HG03064 (cell line): ENCODE measurements at regions not wholly inside any gene's neighbourhood (a gene's known extent, or its start where the extent isn't known, plus 50 kb on each side); places are given as distances from the start of the nearest gene placed in this dataset.

ENCODE experiments used
- ATAC-seq: cut with Tn5 transposase; IDR thresholded peaks from one replicate; pipeline ENCODE4 v1.9.1; 2021; ENCODE audit warnings: low read depth; ENCODE audit not compliant: unreplicated experiment

DNA sequence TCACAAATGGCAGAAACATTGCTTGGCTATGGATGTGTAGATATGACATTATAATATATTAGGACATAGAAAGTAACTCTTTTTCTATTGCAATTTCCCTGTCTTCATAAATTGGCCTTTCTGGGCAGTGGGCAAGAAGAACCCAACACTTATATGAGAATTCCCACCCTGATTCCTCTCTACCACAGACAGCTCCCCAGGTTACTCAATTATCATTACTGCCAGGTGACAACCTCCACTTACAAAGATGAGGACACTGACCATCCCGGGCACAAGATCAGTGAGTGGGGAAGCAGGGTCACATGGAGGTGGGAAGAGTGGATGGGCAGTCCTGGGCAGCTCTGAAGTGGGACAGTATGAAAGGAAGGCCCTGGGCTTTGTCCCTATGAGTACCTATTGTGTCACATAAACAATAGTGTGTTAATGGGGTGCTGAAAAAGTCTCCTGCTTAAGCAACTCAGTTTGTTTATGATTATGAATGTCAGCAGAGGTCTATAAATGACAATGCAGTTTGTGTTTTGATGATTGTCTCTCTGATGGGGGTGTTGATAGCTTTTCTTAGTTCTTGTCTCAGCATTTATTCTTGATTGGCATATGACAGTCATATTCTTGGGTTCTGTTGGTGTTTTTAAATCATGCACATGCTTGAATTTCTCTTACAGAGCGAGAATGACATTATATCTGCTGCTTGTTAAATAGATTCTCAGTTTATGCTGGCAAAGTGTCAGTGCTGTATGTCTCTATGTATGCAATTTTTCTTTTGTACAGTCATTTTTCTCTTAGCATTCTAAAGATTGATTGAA is 99.9 kb downstream of the SLIT2 start:
- no peak for ATAC-seq

GRCh38 chr4:20352163-20352431 is 100.4 kb downstream of the SLIT2 start:
- no peak for ATAC-seq

DNA sequence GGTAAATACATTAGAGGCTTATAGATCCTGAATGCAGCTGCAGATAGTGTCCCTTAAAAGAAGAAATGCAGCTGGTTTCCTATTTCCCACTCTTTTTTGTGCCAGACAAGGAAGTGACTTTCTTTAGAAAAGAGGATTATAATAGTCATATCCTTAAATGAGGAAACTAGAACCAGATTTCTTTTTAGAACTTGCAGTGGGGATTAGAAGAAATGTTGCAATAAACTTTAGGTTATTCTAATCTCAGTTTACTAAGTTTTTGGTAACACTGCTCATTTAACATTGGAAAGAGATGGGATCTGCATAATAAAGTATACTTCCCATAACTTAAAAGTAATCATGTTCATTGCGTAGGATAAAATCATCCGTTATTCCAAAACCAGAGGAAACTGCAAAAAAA is 101.9 kb downstream of the SLIT2 start:
- ATAC-seq = no peak

GRCh38 chr4:20354120-20354519 is 102.4 kb downstream of the SLIT2 start:
- ATAC-seq = no peak

DNA sequence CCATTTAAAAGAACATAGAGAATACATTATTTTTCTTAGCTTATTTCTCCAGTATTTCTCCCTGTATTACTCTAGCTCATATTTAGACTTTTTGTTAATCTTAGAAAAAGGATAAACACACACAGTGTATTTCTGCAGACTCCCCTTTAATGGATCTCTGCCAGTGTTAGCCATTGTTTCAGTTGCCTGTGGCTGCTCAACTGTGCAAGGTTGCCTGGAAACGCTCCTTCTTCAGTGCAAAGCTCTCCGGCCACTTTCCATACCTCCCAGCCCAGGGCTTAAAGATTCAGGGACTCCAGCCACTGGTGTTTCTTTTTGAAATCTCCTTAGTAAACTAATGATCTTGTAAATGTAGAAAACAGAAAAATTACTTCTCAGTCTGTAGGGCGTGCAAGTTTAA is 104.9 kb downstream of the SLIT2 start:
- no peak for ATAC-seq

- no peak for ATAC-seq
Observed at GRCh38 chr4:20358110-20358509, 106.4 kb downstream of the SLIT2 start.

- ATAC-seq = no peak
Observed at GRCh38 chr4:20359692-20360091, 108.0 kb downstream of the SLIT2 start.

- ATAC-seq = no peak
Observed at GRCh38 chr4:20362148-20362547, 110.4 kb downstream of the SLIT2 start.

- ATAC-seq = no peak
Observed at GRCh38 chr4:20364969-20365368, 113.3 kb downstream of the SLIT2 start.

DNA sequence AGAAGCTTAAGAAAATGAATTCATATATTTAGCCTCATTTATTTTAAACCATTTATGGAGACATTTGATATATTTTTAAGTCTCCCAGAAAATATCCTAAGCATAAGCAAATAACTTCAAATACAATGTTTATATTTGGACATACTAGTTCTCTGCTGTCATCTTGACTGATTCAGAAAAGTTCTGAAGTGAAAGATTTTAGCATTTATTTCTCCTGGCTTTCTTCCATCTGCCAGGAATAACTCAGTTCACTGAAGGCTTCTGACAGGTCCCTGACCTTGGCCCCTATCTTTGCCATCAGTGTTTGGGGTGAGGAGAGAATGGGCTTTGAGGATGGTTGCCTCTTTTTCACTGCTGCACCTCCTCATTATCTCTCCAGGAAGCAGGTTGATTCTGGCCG is 115.7 kb downstream of the SLIT2 start:
- ATAC-seq = no peak

DNA sequence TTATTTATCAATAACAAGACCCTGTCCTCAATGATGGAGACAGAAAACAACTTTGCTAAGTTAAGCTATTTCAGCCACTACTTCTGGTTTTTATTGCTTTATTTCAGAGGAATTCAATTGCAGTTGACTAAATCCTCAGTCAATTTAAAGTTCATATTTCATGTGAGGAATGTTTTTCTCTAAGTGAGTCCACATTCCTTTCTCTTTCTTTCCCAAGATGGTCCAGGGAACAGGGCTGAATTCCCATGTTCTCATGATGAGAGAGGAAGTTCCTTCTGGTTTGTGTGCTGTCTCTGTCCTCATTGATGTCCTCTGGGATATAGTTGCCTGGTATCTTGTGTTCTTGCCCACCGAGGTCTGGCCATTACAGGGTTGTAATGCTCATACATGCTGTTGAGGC is 117.2 kb downstream of the SLIT2 start:
- ATAC-seq = no peak

- no peak for ATAC-seq
Observed at GRCh38 chr4:20370274-20370673, 118.6 kb downstream of the SLIT2 start.

- no peak for ATAC-seq
Observed at GRCh38 chr4:20376070-20376469, 124.4 kb downstream of the SLIT2 start.

GRCh38 chr4:20378181-20378580 is 126.5 kb downstream of the SLIT2 start:
- no peak for ATAC-seq

GRCh38 chr4:20381005-20381404 is 129.3 kb downstream of the SLIT2 start:
- no peak for ATAC-seq

- ATAC-seq = no peak
Observed at GRCh38 chr4:20383283-20383682, 131.6 kb downstream of the SLIT2 start.

- ATAC-seq = no peak
Observed at GRCh38 chr4:20383969-20384368, 132.3 kb downstream of the SLIT2 start.

- ATAC-seq = no peak
Observed at GRCh38 chr4:20384456-20384855, 132.8 kb downstream of the SLIT2 start.

GRCh38 chr4:20386001-20386740 is 134.5 kb downstream of the SLIT2 start:
- no peak for ATAC-seq

DNA sequence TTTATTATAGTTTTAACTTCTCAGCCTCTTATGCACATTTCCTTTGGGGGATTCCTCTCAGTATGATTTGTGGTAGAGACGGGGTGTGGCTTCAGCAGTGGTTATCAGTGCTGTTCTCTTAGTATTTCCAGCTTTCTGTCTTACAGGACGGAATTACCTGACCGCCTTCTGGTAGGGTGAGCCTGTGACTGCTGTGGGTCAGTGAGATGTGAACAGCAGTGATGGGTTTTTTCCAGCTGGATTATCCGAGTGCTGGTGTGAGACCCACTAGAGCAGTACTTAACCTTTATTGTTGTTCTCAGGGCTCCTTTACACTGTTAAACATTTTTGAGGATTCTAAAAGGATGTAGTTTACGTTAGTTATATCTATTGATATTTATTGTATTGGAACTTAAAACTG is 135.2 kb downstream of the SLIT2 start:
- ATAC-seq = no peak

GRCh38 chr4:20391198-20391597 is 139.5 kb downstream of the SLIT2 start:
- ATAC-seq = no peak

DNA sequence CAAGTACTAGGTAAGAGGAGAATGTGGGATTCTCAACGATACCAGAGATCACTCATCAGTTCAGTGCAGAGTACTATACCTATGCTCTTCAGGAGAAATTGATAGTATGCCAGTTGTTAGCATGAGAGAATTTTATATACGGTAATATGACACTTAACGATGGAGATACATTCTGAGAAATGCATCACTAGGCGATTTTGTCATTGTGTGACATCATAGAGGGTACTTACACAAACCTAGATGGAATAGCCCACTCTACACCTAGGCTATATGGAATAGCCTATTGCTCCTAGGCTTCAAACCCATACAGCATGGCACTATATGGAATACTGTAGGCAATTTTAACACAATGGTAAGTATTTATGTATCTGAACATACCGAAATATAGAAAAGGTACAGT is 140.2 kb downstream of the SLIT2 start:
- ATAC-seq = no peak
